B cell (primary cell): ENCODE measurements at regions not wholly inside any gene's neighbourhood (a gene's known extent, or its start where the extent isn't known, plus 50 kb on each side); places are given as distances from the start of the nearest gene placed in this dataset.

Experiments
- CTCF ChIP-seq: fragments of 200-600 bp; IDR thresholded peaks from one replicate; pipeline ENCODE4 v1.8.0; 2022; ENCODE audit warnings: antibody characterized with exemption, mild to moderate bottlenecking
- EZH2 ChIP-seq: IDR thresholded peaks from 2 replicates; pipeline ENCODE4 v1.6.1; 2012; ENCODE audit warnings: borderline replicate concordance, low read depth, mild to moderate bottlenecking, moderate library complexity, low read length; ENCODE audit not compliant: insufficient read depth, poor library complexity, severe bottlenecking

- no peak for TF ChIP-seq CTCF
- TF ChIP-seq EZH2: no peak
Measured at GRCh38 chr9:80841888-80842287, 847.5 kb downstream of the TLE1 start.
